ENCODE measurements at regions not wholly inside any gene's neighbourhood (a gene's known extent, or its start where the extent isn't known, plus 50 kb on each side); places are given as distances from the start of the nearest gene placed in this dataset.
A peak's percentile ranks its signal among the peaks of the same experiment; 100 is the strongest.
"Not testable (repeated sequence)": the region's sequence is repeated elsewhere in the genome, so short reads cannot be mapped to it uniquely, and the experiment has no call there.

GRCh38 chr7:63900394-63901203 lies 98.0 kb upstream of the ZNF722 start:
- peak; percentile 94 for ATAC-seq
- ChIA-PET CTCF (no interaction called here), POLR2A (interaction anchor here (0.9 kb wide), 1 partner anchor 25 kb away, joined by 3 read pairs; no protein-coding TSS in a partner anchor)
- H3K9me3 Mint-ChIP-seq, result peaks cover 38% of the 10 kb centered on the region
- no peaks in the 10 kb centered on the region for H3K27me3 Mint-ChIP-seq
- no peak for TF ChIP-seq CTCF (IDR thresholded peaks at IDR 0.05)
- no peaks in the 10 kb centered on the region for H3K36me3 Mint-ChIP-seq (ENCODE audit: low read depth)
- peak overlapping the region; percentile 82 for H3K4me3 Mint-ChIP-seq
- no peaks in the 10 kb centered on the region for H3K4me1 Mint-ChIP-seq (ENCODE audit: low read depth)
- peak overlapping the region; percentile 68 for H3K27ac Mint-ChIP-seq
- DNase-seq, result peak; percentile 87
- intact Hi-C loops (cut with micrococcal nuclease), result no loop called here

- H3K27me3 Mint-ChIP-seq; CTCF ChIA-PET; intact Hi-C loops (cut with micrococcal nuclease); H3K27ac Mint-ChIP-seq; H3K4me1 Mint-ChIP-seq (ENCODE audit: low read depth); ATAC-seq; H3K36me3 Mint-ChIP-seq (ENCODE audit: low read depth): not testable (repeated sequence)
- POLR2A ChIA-PET, result interaction anchor here (0.9 kb wide), 1 partner anchor 24 kb away, joined by 3 read pairs; no protein-coding TSS in a partner anchor
- Mint-ChIP-seq H3K4me3 (peak overlapping the region; percentile 82), H3K9me3 (peaks cover 34% of the 10 kb centered on the region)
- peak; percentile 5 for DNase-seq
Observed at GRCh38 chr7:63901204-63901506, 97.5 kb upstream of the ZNF722 start.

GRCh38 chr7:63918986-63919385 lies 79.7 kb upstream of the ZNF722 start:
- DNase-seq (no peak), ATAC-seq (no peak)
- Mint-ChIP-seq H3K27ac (no peak overlapping the region), H3K4me1 (ENCODE audit: low read depth) (no peaks in the 10 kb centered on the region), H3K9me3 (peaks cover 19% of the 10 kb centered on the region), H3K36me3 (ENCODE audit: low read depth) (peaks cover 10% of the 10 kb centered on the region), H3K4me3 (no peak overlapping the region), H3K27me3 (no peaks in the 10 kb centered on the region)
- ChIA-PET CTCF (no interaction called here), POLR2A (no interaction called here)
- intact Hi-C loops (cut with micrococcal nuclease), result no loop called here
- TF ChIP-seq CTCF (IDR thresholded peaks at IDR 0.05), result no peak

GRCh38 chr7:63925262-63925625 lies 73.4 kb upstream of the ZNF722 start:
- intact Hi-C loops (cut with micrococcal nuclease), result no loop called here
- CTCF ChIA-PET, result no interaction called here
- H3K4me1 Mint-ChIP-seq (ENCODE audit: low read depth), result no peaks in the 10 kb centered on the region

GRCh38 chr7:63925626-63926460 lies 72.8 kb upstream of the ZNF722 start:
- Mint-ChIP-seq H3K27me3 (no peaks in the 10 kb centered on the region), H3K36me3 (ENCODE audit: low read depth) (peaks cover 4% of the 10 kb centered on the region), H3K9me3 (peaks cover 11% of the 10 kb centered on the region), H3K4me1 (ENCODE audit: low read depth) (no peaks in the 10 kb centered on the region), H3K27ac (peak overlapping the region; percentile 92), H3K4me3 (peak overlapping the region; percentile 82)
- intact Hi-C loops (cut with micrococcal nuclease), result no loop called here
- TF ChIP-seq CTCF (IDR thresholded peaks at IDR 0.05), result no peak
- ChIA-PET CTCF (no interaction called here), POLR2A (interaction anchor here (0.9 kb wide), 1 partner anchor 24 kb away, joined by 3 read pairs; no protein-coding TSS in a partner anchor)
- ATAC-seq, result peak; percentile 92
- peak; percentile 87 for DNase-seq

More at GRCh38 chr7:63925262-63925625, 73.4 kb upstream of the ZNF722 start:
- peak overlapping the region; percentile 82 for H3K4me3 Mint-ChIP-seq
- POLR2A ChIA-PET, result interaction anchor here (0.9 kb wide), 1 partner anchor 24 kb away, joined by 3 read pairs; no protein-coding TSS in a partner anchor
- H3K9me3 Mint-ChIP-seq, result peaks cover 13% of the 10 kb centered on the region
- ATAC-seq, result no peak
- peak overlapping the region; percentile 92 for H3K27ac Mint-ChIP-seq
- H3K27me3 Mint-ChIP-seq, result no peaks in the 10 kb centered on the region
- peak; percentile 3 for DNase-seq
- no peak for TF ChIP-seq CTCF (IDR thresholded peaks at IDR 0.05)
- H3K36me3 Mint-ChIP-seq (ENCODE audit: low read depth), result peaks cover 4% of the 10 kb centered on the region

Measured in activated CD8-positive, alpha-beta T cell treated with anti-CD3 and anti-CD28 coated beads for 36 hours (primary cell).